ENCODE measurements at regions not wholly inside any gene's neighbourhood (a gene's known extent, or its start where the extent isn't known, plus 50 kb on each side); places are given as distances from the start of the nearest gene placed in this dataset.

- TF ChIP-seq CTCF (conservative IDR thresholded peaks at IDR 0.05 in 1 of 2, IDR thresholded peaks at IDR 0.05 in 1 of 2; ENCODE audit: extremely low read depth in 1 of 2, insufficient read depth in 1 of 2, low read depth in 1 of 2, low read length in 2 of 2), result no peak
- TF ChIP-seq EZH2 (IDR thresholded peaks at IDR 0.05; ENCODE audit: borderline replicate concordance, low read length), result no peak
These were observed 236.7 kb downstream of the OTUD1 start for GRCh38 chr10:23675585-23675984.

Measured in mammary epithelial cell (primary cell).